HL-60 (cell line): ENCODE measurements at regions not wholly inside any gene's neighbourhood (a gene's known extent, or its start where the extent isn't known, plus 50 kb on each side); places are given as distances from the start of the nearest gene placed in this dataset.
"Not testable (repeated sequence)": the region's sequence is repeated elsewhere in the genome, so short reads cannot be mapped to it uniquely, and the experiment has no call there.

Source experiments
- DNase-seq, 2 experiments: peaks; one replicate each; pipeline ENCODE4 v3.0.0-alpha.2; 2010 to 2020; ENCODE audit warnings: low read depth in 1 of 2, low spot score in 1 of 2
- H3K27ac ChIP-seq: fragments of 250-450 bp; sonication (Bioruptor Pico); replicated peaks from 2 replicates; pipeline ENCODE4 v1.5.1; 2020; ENCODE audit warnings: mild to moderate bottlenecking, moderate library complexity
- H3K27me3 ChIP-seq: fragments of 250-450 bp; sonication (Bioruptor Pico); 2 replicates; pipeline ENCODE4 v1.5.1; 2021; ENCODE audit warnings: mild to moderate bottlenecking, moderate library complexity; ENCODE audit not compliant: insufficient read depth, poor library complexity, severe bottlenecking
- H3K4me3 ChIP-seq: replicated peaks from 2 replicates; pipeline ENCODE4 v1.5.1; 2011; ENCODE audit warnings: mild to moderate bottlenecking, control low read depth, low read length; ENCODE audit not compliant: insufficient read depth
- GABPA ChIP-seq: IDR thresholded peaks from 2 replicates; pipeline ENCODE4 v1.6.1; 2012; ENCODE audit warnings: low read depth
- POLR2AphosphoS5 ChIP-seq: IDR thresholded peaks from 2 replicates; pipeline ENCODE4 v1.6.1; 2012; ENCODE audit warnings: low read depth
- SPI1 ChIP-seq: IDR thresholded peaks from 2 replicates; pipeline ENCODE4 v1.6.1; 2012; ENCODE audit warnings: low read depth, mild to moderate bottlenecking, borderline replicate concordance
- TF ChIP-seq, protein P1 (sequence below): IDR thresholded peaks from 2 replicates; pipeline ENCODE4 v1.6.1; 2012; ENCODE audit warnings: low read depth; ENCODE audit not compliant: insufficient replicate concordance
- TF ChIP-seq, protein P2 (sequence below): IDR thresholded peaks from one replicate; pipeline ENCODE4 v1.5.1; 2011; ENCODE audit warnings: low read length, control low read depth, inconsistent platforms; ENCODE audit not compliant: insufficient read depth

DNA sequence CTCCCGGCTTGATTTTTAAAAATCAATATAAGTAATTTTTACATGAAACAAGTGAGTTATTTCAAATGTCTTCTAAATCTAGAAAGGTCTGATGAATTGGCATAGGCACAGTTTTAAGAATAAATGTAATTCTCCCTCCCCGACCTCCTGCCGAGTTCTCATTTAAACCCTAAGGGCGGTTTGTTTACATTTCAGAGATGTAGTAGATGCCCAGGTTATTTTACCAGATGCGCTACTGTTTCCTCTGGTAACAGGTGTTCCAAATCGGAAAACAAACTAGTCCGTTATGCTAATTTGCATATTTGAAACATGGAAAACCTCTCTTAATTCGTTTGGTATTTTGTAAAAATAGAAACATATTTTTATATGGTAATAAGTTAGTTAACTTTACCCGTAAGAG is 53.8 kb upstream of the CFAP126 start:
- no peak overlapping the region for H3K4me3 ChIP-seq
- no peak for TF ChIP-seq POLR2AphosphoS5
- TF ChIP-seq, protein P1, sequence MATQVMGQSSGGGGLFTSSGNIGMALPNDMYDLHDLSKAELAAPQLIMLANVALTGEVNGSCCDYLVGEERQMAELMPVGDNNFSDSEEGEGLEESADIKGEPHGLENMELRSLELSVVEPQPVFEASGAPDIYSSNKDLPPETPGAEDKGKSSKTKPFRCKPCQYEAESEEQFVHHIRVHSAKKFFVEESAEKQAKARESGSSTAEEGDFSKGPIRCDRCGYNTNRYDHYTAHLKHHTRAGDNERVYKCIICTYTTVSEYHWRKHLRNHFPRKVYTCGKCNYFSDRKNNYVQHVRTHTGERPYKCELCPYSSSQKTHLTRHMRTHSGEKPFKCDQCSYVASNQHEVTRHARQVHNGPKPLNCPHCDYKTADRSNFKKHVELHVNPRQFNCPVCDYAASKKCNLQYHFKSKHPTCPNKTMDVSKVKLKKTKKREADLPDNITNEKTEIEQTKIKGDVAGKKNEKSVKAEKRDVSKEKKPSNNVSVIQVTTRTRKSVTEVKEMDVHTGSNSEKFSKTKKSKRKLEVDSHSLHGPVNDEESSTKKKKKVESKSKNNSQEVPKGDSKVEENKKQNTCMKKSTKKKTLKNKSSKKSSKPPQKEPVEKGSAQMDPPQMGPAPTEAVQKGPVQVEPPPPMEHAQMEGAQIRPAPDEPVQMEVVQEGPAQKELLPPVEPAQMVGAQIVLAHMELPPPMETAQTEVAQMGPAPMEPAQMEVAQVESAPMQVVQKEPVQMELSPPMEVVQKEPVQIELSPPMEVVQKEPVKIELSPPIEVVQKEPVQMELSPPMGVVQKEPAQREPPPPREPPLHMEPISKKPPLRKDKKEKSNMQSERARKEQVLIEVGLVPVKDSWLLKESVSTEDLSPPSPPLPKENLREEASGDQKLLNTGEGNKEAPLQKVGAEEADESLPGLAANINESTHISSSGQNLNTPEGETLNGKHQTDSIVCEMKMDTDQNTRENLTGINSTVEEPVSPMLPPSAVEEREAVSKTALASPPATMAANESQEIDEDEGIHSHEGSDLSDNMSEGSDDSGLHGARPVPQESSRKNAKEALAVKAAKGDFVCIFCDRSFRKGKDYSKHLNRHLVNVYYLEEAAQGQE: no peak
- TF ChIP-seq, protein P2, sequence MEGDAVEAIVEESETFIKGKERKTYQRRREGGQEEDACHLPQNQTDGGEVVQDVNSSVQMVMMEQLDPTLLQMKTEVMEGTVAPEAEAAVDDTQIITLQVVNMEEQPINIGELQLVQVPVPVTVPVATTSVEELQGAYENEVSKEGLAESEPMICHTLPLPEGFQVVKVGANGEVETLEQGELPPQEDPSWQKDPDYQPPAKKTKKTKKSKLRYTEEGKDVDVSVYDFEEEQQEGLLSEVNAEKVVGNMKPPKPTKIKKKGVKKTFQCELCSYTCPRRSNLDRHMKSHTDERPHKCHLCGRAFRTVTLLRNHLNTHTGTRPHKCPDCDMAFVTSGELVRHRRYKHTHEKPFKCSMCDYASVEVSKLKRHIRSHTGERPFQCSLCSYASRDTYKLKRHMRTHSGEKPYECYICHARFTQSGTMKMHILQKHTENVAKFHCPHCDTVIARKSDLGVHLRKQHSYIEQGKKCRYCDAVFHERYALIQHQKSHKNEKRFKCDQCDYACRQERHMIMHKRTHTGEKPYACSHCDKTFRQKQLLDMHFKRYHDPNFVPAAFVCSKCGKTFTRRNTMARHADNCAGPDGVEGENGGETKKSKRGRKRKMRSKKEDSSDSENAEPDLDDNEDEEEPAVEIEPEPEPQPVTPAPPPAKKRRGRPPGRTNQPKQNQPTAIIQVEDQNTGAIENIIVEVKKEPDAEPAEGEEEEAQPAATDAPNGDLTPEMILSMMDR: no peak
- no peak for TF ChIP-seq GABPA
- no peak for TF ChIP-seq SPI1

DNA sequence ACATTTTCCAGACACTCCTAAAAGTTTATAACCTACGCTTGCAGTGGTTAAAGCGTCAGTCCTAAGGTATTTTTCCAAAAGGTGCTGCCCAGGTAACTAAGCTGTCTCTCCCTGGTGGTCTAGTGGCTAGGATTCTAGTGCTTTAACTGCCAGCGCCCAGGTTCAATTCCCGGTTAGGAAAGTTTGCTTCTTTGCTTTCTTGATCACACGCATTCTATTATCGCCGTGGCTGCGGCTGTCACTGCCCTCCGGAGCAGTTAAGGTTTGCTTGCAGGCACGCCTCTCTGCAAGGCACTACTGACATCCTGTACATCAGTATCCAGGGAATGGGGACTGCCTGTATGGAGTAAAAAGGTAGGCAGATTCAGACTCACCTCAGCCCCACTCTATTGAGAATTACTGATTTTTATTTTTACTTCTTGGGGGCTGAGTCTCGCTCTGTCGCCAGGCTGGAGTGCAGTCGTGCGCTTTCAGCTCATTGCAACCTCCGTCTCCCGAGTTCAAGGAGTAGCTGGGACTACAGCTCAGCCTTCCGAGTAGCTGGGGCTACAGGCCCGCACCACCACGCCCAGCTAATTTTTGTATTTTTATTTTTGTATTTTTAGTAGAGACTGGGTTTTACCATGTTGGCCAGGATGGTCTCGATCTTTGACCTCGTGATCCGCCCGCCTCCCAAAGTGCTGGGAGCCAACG is 53.2 kb upstream of the CFAP126 start:
- TF ChIP-seq POLR2AphosphoS5: no peak
- TF ChIP-seq, protein P2: no peak
- no peak for TF ChIP-seq SPI1
- no peak for TF ChIP-seq GABPA
- TF ChIP-seq, protein P1: no peak
- Histone ChIP-seq H3K27ac (no peak overlapping the region), H3K27me3 (no peaks in the 10 kb centered on the region), H3K4me3 (no peak overlapping the region)
- DNase-seq: no peak

More for the DNA sequence above, 53.8 kb upstream of the CFAP126 start:
- Histone ChIP-seq H3K27me3 (no peaks in the 10 kb centered on the region), H3K27ac (no peak overlapping the region)
- DNase-seq: no peak

DNA sequence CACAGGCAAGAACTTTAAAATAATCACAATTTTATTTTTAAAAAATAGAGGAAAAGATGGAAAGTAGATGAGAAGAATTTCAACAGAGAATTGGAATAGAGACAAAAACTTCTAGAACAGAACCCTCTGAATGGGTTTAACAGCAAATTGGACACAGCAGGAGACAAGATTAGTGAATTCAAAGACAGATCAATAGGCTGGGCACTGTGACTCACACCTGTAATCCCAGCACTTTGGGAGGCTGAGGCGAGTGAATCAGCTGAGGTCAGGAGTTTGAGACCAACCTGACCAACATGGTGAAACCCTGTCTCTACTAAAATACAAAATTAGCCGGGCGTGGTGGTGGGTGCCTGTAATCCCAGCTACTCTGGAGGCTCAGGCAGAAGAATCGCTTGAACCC is 49.9 kb upstream of the CFAP126 start:
- not testable (repeated sequence) for H3K27me3 ChIP-seq, DNase-seq, H3K4me3 ChIP-seq, H3K27ac ChIP-seq
